IPS DF 4.7 (cell line): ENCODE measurements at regions not wholly inside any gene's neighbourhood (a gene's known extent, or its start where the extent isn't known, plus 50 kb on each side); places are given as distances from the start of the nearest gene placed in this dataset.
A peak's percentile ranks its signal among the peaks of the same experiment; 100 is the strongest.

Source experiments
- DNase-seq: peaks from one replicate; pipeline ENCODE4 v3.0.0-alpha.2; 2013; ENCODE audit warnings: low spot score; ENCODE audit errors: extremely low read depth

GRCh38 chrX:34999702-35000101, 57.1 kb downstream of the FAM47B start:
- DNase-seq, result no peak

DNA sequence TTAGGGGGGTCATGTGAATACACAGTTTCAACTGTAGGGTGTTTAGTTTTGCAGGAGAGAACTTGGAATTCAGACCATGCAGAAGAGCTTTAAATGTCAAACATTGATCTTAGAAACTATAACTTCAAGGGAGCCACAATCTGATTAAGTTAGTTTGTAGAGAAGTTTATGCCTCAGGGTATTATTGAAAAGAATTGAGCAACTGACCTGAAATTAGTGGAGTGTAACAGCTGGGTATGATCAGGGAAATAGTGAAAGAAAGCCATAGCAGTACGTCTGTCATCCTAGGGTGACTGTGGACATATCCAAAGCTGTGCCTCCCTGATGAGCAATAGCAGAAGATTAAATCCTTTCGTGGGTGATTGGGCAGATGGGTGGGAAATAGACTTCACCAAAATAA, 63.8 kb downstream of the FAM47B start:
- DNase-seq, result no peak

DNA sequence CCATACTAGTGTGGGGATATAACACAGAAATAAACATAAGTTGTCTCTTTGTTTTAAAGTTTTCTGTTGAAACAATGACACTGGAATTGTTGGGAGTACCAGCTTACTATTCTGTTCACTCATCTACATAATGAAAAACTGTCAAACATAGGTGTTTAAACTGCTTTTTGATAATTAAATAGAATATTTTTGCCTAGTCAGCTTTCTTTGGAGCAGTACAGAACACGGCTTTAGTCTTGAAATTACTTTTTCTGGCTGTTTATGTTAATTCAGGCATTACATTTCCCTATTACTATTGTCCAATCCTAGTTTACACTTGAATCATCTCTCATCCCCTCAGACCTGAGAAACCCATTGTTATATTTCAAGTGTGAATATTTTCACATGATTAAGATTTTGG, 73.0 kb downstream of the FAM47B start:
- no peak for DNase-seq

GRCh38 chrX:35016051-35016450, 73.5 kb downstream of the FAM47B start:
- DNase-seq, result no peak

- DNase-seq, result no peak
Observed at GRCh38 chrX:35017284-35017683, 74.7 kb downstream of the FAM47B start.

- DNase-seq, result no peak
Observed at GRCh38 chrX:35023683-35024082, 81.1 kb downstream of the FAM47B start.

DNA sequence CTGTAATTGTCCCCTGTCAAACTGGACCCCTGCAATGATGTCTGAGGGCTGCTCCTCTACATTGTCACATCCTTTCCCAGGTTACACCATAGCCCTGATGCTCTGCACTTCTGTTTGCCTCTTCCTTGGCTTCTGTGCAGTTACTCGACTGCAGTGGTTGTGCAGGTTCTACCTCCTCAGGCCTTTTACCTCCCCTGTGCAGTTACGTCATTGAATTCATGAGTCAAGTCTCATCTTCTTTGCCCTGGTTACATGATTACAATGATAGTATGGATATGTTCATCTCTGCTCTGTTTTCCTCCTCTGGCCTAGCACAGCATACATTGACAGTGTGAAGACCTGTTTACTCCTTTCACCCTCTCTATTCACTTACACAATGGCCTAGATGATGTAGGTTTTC, 83.2 kb downstream of the FAM47B start:
- DNase-seq, result no peak

DNA sequence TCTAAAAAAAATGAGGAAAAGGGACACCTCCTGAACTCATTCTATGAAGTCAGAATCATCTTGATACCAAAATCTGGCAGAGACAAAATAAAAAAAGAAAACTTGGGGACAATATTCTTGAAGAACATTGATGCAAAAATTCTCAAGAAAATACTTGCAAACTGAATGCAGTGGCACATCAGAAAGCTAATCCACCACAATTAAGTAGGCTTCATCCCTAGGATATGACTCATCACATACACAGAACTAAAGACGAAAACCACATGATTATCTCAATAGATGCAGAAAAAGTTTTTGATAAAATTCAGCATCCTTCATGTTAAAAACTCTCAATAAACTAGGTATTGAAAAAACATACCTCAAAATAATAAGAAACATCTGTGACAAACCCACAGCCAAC, 98.3 kb downstream of the FAM47B start:
- DNase-seq, result no peak

DNA sequence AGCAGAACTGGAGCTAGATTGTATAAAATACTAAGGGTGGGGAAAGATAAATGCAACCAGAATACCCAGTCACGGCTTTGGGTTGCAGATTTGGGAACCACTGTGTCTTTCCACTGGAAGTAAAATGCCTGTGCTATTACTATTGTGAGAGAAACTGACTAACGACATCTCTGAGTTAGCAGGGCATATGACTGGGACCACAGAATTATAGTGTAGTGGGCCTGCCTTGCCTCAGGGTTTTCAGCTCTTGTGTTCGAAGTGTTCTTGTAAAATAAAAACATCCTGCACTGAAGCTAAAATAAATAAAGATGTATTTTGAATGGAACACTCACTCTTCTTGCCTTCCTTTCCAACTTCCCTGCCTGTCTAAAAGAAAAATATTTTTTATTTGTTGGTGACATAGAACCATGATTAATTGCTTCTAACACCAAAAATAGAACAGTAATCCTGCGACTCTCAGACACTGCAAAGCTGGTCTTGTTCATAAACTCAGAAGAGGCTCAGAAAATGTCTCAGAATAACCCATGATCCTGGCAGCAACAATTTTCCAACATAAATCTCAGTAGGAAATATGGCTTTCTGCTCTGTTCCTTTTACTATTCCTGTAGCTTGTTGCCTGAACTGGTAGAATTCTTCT, 104.2 kb downstream of the FAM47B start:
- DNase-seq, result no peak

GRCh38 chrX:35076061-35076460, 133.5 kb downstream of the FAM47B start:
- peak; percentile 7 for DNase-seq

GRCh38 chrX:35090801-35091200, 148.2 kb downstream of the FAM47B start:
- no peak for DNase-seq

DNA sequence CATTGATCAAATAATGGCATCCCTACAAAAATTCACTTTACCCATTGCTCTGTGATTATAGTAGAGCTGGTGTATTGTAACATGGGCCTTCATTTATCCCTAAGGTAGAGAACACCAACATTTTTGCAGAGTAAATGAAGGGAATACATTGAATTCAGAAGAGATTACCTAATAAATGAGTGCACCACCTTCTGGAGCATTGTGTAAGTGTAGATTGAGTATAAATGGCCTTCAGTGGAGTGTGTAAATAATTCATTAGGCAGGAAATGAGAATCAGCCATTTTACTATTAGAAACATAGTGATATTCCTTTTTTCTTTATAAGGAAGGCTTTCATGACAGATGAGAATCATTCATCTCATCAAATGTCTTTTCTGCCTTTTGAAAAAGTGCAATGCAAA, 155.8 kb downstream of the FAM47B start:
- DNase-seq, result no peak

GRCh38 chrX:35101901-35102300, 159.3 kb downstream of the FAM47B start:
- no peak for DNase-seq

GRCh38 chrX:35104626-35105025, 162.0 kb downstream of the FAM47B start:
- no peak for DNase-seq

DNA sequence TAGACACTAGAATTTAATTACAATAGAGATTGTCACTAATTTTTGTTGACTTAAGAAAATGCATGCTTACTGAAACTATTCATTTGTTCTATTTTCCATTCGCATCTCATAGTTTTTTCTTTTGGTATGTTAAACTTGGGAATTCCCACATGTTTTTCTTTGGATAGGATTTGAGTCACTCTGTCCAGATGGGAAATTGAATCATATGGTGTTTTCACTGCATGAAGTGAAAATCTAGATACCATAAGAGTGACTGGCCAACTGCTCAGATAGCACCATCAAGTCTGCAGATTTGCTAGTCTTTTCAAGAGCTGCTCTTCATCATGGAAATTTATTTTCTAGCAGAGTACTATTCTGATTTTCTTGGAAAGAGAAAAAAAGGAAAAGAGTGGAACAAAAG, 172.6 kb downstream of the FAM47B start:
- DNase-seq, result no peak

DNA sequence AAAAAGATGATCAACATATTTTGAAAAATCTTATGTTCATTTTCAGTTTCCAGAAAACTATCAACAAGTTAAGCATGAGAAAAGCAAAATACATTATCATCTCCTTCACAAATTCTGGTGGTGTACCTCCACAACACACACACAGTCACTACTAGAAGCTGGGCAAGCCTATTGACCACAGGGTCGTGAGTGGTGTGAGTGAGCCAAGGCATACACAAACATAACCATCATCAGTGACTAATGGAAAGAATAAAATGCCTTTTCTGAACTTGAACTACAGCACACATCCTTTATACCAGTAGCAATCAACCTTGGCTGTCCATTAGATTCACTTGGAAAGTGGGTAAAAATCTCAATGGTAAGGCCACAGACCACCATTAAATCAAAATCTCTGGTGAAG, 180.2 kb downstream of the FAM47B start:
- DNase-seq, result no peak

- DNase-seq, result no peak
Observed at GRCh38 chrX:35149517-35149916, 206.9 kb downstream of the FAM47B start.

- DNase-seq, result no peak
Observed at GRCh38 chrX:35150052-35150451, 207.5 kb downstream of the FAM47B start.

- DNase-seq, result no peak
Observed at GRCh38 chrX:35150642-35151239, 208.1 kb downstream of the FAM47B start.

DNA sequence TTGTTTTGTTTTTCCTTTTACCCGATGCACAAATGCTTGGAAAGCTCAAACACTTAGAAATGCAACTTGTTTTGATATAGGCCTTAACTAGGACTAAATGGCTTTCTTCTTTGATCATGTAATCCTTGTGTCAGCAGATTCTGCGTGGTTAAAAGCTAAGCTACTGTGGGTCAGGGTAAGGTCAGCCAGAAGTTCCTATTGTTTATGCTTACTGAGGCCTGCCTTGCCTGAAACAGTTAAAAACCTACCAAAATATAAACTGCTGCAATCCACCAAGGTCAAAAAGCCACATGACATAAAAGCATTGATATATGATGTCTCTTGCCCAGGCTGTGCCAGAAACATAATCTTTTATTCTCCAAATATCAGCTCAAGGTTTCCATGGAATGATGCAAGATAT, 223.4 kb downstream of the FAM47B start:
- no peak for DNase-seq
